Colonic mucosa (tissue), 4 donors: ENCODE measurements at regions not wholly inside any gene's neighbourhood (a gene's known extent, or its start where the extent isn't known, plus 50 kb on each side); places are given as distances from the start of the nearest gene placed in this dataset.

ENCODE experiments used
- DNase-seq: peaks from one replicate; pipeline ENCODE4 v3.0.0-alpha.2; 2020
- H3K27ac ChIP-seq: fragments of 200-600 bp; one replicate; pipeline ENCODE4 v1.8.0; 2021
- H3K27me3 ChIP-seq: fragments of 200-600 bp; one replicate; pipeline ENCODE4 v1.8.0; 2021
- H3K36me3 ChIP-seq: fragments of 200-600 bp; one replicate; pipeline ENCODE4 v1.8.0; 2021
- H3K4me1 ChIP-seq: fragments of 200-600 bp; one replicate; pipeline ENCODE4 v1.8.0; 2021; ENCODE audit warnings: mild to moderate bottlenecking
- H3K4me3 ChIP-seq: fragments of 200-600 bp; one replicate; pipeline ENCODE4 v1.8.0; 2021
- H3K9ac ChIP-seq, 2 donors: one replicate each; pipeline ENCODE4 v1.7.0; 2013; ENCODE audit warnings: control low read depth in 2 of 2, low read depth in 2 of 2, low read length in 2 of 2
- H3K9me3 ChIP-seq: fragments of 200-600 bp; one replicate; pipeline ENCODE4 v1.8.0; 2021
- intact Hi-C: fragments of 100-400 bp; cut with DNase I; formaldehyde crosslinking; loops from one replicate; pipeline ENCODE4 v1.14.1; 2022
- TF ChIP-seq, protein P1 (sequence below): fragments of 200-600 bp; IDR thresholded peaks from one replicate; pipeline ENCODE4 v1.8.0; 2022; ENCODE audit warnings: antibody characterized with exemption, mild to moderate bottlenecking
- donor health status: healthy.
- donor health status: DM: no; HTN: no; CAD: no.
- donor health status: DM: no; HTN: no; CAD: no.

DNA sequence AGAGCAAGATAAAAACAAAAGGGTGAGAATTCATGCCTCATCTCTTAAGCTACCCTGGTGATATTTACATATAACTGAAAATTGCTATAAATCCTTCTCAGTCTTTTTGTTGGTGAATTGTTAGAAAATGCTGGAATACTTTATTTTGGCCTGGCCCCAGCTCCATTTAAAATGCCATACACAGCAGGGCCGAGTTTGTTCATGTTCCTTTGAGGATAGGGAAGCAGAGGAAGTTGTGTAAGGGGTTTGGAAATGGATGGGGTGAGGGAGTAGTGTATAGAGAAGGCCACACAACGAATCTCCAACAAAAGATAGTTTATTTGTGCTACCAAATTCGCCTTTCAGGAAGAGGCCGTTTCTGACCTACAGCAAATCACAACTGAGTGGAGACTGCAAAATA is 78.6 kb upstream of the ADAMTS9 start:
- intact Hi-C loops = no loop called here
- H3K4me1 ChIP-seq = no peaks in the 10 kb centered on the region
- no peaks in the 10 kb centered on the region for H3K36me3 ChIP-seq
- TF ChIP-seq, protein P1, sequence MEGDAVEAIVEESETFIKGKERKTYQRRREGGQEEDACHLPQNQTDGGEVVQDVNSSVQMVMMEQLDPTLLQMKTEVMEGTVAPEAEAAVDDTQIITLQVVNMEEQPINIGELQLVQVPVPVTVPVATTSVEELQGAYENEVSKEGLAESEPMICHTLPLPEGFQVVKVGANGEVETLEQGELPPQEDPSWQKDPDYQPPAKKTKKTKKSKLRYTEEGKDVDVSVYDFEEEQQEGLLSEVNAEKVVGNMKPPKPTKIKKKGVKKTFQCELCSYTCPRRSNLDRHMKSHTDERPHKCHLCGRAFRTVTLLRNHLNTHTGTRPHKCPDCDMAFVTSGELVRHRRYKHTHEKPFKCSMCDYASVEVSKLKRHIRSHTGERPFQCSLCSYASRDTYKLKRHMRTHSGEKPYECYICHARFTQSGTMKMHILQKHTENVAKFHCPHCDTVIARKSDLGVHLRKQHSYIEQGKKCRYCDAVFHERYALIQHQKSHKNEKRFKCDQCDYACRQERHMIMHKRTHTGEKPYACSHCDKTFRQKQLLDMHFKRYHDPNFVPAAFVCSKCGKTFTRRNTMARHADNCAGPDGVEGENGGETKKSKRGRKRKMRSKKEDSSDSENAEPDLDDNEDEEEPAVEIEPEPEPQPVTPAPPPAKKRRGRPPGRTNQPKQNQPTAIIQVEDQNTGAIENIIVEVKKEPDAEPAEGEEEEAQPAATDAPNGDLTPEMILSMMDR = no peak
- no peak overlapping the region for H3K9ac ChIP-seq
- H3K9me3 ChIP-seq = no peaks in the 10 kb centered on the region
- H3K27ac ChIP-seq = no peak overlapping the region
- H3K27me3 ChIP-seq = no peaks in the 10 kb centered on the region
- no peak overlapping the region for H3K4me3 ChIP-seq
- DNase-seq = no peak

DNA sequence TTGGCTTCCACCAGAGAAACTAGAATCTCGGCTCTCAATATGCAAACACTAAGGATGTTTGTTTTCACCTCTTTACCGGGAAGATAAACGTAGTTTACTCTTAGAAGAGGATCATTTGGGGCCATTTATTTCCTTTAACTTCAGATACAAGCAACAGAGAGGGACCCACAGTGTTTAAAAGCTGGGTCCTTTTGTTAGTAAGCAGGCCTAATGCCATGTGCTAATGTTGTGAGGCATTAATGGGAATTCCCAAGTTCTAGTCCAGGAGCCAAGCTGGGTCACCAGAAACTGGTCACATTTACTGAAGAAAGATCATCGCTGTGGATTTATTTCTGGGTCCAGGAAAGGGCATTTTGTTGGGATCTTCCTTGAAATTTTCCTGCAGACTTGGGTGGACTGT is 78.1 kb upstream of the ADAMTS9 start:
- DNase-seq = no peak
- Histone ChIP-seq H3K27ac (no peak overlapping the region), H3K27me3 (no peaks in the 10 kb centered on the region)

DNA sequence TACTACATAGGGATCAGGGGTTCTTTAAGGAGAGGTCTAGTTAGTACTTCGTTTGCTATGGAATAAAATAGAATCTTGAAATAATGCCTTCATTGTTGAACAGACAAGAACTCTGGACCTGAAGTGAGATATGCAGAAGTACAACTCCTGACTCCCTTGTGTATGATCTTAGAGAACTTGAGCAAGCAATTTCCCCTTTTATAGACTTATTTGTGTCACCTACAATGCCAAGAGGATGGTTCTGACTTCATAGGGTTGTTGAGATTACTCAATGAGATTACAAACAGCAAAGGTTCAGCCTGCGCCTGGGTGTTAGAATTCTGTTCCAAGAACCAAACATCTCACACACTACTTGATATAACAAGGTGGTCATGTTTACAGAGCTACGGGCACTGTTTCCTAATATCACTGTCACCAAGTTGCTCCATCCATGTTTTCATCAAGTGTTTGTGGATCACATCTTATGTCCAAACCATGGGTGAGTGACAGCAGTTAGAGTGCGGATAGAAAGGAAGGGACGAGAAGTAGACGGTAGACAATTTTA is 76.7 kb upstream of the ADAMTS9 start:
- TF ChIP-seq, protein P1 = no peak
- H3K4me1 ChIP-seq = no peaks in the 10 kb centered on the region
- no peak for DNase-seq
- no peaks in the 10 kb centered on the region for H3K36me3 ChIP-seq
- no peak overlapping the region for H3K9ac ChIP-seq
- no peaks in the 10 kb centered on the region for H3K9me3 ChIP-seq
- no peak overlapping the region for H3K27ac ChIP-seq
- intact Hi-C loops = no loop called here
- H3K27me3 ChIP-seq = no peaks in the 10 kb centered on the region
- H3K4me3 ChIP-seq = no peak overlapping the region

More for the DNA sequence above, 78.1 kb upstream of the ADAMTS9 start:
- intact Hi-C loops = no loop called here
- TF ChIP-seq, protein P1 = no peak
- H3K4me3 ChIP-seq = no peak overlapping the region
- H3K9ac ChIP-seq = no peak overlapping the region
- H3K4me1 ChIP-seq = no peaks in the 10 kb centered on the region
- H3K9me3 ChIP-seq = no peaks in the 10 kb centered on the region
- no peaks in the 10 kb centered on the region for H3K36me3 ChIP-seq

DNA sequence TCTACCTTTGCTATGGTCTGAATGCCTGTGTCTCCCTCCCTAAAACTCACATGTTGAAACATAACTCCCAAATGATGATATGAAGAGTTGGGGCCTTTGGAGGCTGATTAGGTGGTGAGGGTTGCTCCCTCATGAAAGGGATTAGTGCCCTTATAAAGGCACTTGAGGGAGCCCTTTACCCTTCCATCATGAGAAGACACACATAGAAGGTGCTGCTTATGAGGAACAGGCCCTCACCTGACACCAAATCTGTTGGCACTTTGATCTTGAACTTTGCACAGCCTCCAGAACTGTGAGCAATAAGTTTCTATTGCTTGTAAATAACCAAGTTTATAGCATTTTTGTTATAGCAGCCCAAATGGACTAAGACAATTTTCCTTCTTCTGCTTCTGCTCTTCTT is 76.2 kb upstream of the ADAMTS9 start:
- Histone ChIP-seq H3K4me1 (no peaks in the 10 kb centered on the region), H3K9me3 (no peaks in the 10 kb centered on the region), H3K36me3 (no peaks in the 10 kb centered on the region), H3K4me3 (no peak overlapping the region), H3K9ac (no peak overlapping the region), H3K27me3 (no peaks in the 10 kb centered on the region), H3K27ac (no peak overlapping the region)
- intact Hi-C loops = no loop called here
- no peak for DNase-seq
- TF ChIP-seq, protein P1 = no peak

DNA sequence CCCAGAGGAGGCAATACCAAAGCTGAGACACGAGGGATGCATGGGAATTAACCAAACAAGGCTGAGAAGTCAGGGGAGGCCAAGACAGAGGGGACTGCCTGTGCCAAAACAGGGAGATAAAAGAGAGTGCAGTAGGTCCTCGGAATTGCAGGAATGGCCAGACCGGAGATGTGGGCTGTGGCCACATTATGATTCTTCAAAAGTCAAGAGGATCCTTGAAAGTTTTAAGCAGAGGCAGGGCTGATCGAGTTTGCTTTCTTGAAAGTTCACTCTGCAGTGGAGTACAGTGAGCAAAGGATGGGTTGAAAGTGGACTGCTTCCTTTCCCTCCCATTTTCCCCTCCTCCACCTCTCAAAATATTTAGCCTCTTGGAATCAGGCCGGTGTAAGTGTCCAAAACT is 73.9 kb upstream of the ADAMTS9 start:
- no peaks in the 10 kb centered on the region for H3K4me1 ChIP-seq
- no peaks in the 10 kb centered on the region for H3K9me3 ChIP-seq
- H3K36me3 ChIP-seq = no peaks in the 10 kb centered on the region
- no peak overlapping the region for H3K4me3 ChIP-seq
- intact Hi-C loops = no loop called here
- TF ChIP-seq, protein P1 = no peak
- no peak overlapping the region for H3K27ac ChIP-seq
- DNase-seq = no peak
- no peaks in the 10 kb centered on the region for H3K27me3 ChIP-seq
- no peak overlapping the region for H3K9ac ChIP-seq
